Activated naive CD4-positive, alpha-beta T cell treated with anti-CD3 and anti-CD28 coated beads, Interleukin-2, amount 50 U/mL, for 72 hours (primary cell): ENCODE measurements at regions not wholly inside any gene's neighbourhood (a gene's known extent, or its start where the extent isn't known, plus 50 kb on each side); places are given as distances from the start of the nearest gene placed in this dataset.
"Not testable (repeated sequence)": the region's sequence is repeated elsewhere in the genome, so short reads cannot be mapped to it uniquely, and the experiment has no call there.

Experiments used
- ATAC-seq, 2 donors: fragments of 150-1000 bp; cut with Tn5 transposase; 2 replicates each; pipeline ENCODE4 v1.10.0; 2021; ENCODE audit warnings: mild to moderate bottlenecking in 2 of 2, moderate library complexity in 2 of 2
- DNase-seq, 2 donors: peaks; one replicate each; pipeline ENCODE4 v3.0.0; 2021 to 2022; ENCODE audit warnings: low spot score in 2 of 2
- H3K27ac Mint-ChIP-seq, 2 donors: one replicate each; pipeline ENCODE4 v1.8.0; 2022; ENCODE audit warnings: mild to moderate bottlenecking in 2 of 2, mixed read lengths in 2 of 2
- H3K36me3 Mint-ChIP-seq, 2 donors: one replicate each; pipeline ENCODE4 v1.8.0; 2022; ENCODE audit warnings: mixed read lengths in 2 of 2
- H3K9me3 Mint-ChIP-seq, 2 donors: one replicate each; pipeline ENCODE4 v1.8.0; 2022; ENCODE audit warnings: mixed read lengths in 2 of 2

GRCh38 chr9:41075671-41076070 lies 52.8 kb downstream of the FOXD4L6 start:
- peaks cover 0 to 13% of the 10 kb centered on the region in 2 donors for H3K36me3 Mint-ChIP-seq
- H3K9me3 Mint-ChIP-seq, DNase-seq, ATAC-seq, H3K27ac Mint-ChIP-seq: not testable (repeated sequence)

DNA sequence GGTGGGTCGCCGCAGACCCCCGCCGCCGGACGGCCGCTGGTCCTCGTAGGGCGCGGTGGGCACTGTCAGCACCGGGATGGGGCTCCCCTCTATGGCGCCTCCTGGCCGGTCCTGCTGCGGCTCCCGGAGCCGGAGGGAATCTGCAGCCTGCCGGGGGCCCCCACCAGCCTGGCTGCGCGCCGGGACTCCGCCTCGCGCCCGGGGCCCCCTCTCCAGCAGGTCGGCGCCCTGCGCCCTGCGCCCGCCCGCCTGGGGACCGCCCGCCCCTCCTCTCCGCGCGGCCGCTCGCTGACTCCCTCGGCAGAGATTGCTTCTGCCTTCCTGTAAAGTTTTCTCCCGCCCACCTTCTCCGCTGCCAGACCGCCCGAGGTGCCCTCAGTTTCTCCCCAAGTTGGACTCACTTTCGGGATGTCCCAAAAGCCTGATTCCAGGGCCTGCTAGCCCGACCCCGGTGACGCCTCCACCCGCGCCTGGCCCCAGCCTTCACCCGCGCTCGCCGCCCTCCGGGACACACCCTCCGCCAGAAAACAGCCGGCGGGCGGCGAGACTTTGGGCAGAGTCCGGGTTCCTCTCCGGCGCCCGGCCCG lies 54.0 kb downstream of the FOXD4L6 start:
- not testable (repeated sequence) for H3K9me3 Mint-ChIP-seq, H3K27ac Mint-ChIP-seq
- peaks cover 0 to 13% of the 10 kb centered on the region in 2 donors for H3K36me3 Mint-ChIP-seq
- DNase-seq: peak in 1 of 2 donors; percentile 34
- peak; percentile 29 to 79 for ATAC-seq

DNA sequence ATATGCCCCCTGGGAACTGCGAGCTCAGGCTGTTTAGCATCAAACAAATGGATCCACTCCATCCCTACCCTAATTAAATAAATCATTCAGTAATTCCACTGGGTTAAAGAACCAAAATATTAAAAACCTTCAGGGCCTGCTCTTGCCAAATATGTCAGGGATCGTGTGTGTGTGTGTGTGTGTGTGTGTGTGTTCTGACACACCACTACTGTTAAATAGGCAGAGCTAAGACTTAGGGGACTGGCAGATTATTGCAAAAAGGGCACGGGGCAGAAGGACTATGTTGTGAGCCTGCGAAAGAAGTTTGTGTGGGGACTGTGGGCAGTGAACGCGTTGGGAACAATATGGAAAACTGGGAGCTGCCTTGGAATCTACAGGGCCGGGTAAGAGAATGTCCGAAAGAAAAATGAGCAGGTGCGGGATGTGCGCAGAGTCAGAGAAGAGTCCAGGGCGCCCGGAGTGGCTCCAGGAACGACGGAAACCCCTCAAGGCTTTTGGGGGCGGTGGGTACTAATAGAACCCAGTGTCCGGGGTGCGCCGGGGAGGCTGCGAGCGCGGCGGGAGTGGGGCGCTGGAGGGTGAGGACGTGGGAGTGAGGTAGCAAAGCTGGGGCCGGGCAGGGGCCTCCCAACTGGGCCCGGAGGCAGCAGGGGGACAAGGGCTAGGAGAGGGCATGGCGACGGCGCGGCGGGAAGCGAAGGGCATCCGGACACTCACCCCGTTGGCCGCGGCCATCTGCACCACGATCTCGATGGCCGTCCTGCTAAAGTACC lies 54.8 kb downstream of the FOXD4L6 start:
- ATAC-seq: peak in 1 of 2 donors; percentile 12
- H3K9me3 Mint-ChIP-seq, DNase-seq, H3K27ac Mint-ChIP-seq: not testable (repeated sequence)
- peaks cover 0 to 13% of the 10 kb centered on the region in 2 donors for H3K36me3 Mint-ChIP-seq

- DNase-seq, H3K36me3 Mint-ChIP-seq, H3K27ac Mint-ChIP-seq, H3K9me3 Mint-ChIP-seq: not testable (repeated sequence)
- peak; percentile 89 to 92 for ATAC-seq
These were observed 64.2 kb downstream of the FOXD4L6 start for GRCh38 chr9:41064125-41064795.

DNA sequence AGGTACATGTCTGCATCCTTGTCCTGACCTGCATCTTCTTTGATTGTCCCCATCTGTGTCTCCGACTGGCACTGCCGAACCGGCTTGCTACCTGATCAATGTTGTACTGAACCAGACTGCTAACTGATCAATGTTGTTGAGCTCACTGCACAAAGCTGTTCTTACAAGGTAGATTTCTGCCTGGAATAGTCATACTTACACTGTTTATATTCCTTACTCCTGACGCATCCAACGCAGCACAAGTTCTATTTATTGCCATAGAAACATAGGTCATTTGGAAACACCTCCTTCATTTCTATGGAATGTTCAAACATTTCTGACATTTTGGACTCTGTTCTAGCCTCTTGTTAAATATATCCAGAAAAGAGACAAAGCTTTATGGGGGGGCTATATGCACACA lies 65.2 kb downstream of the FOXD4L6 start:
- not testable (repeated sequence) for DNase-seq, H3K36me3 Mint-ChIP-seq, H3K27ac Mint-ChIP-seq

GRCh38 chr9:41059603-41060002 lies 68.9 kb downstream of the FOXD4L6 start:
- DNase-seq, H3K36me3 Mint-ChIP-seq, H3K27ac Mint-ChIP-seq, H3K9me3 Mint-ChIP-seq, ATAC-seq: not testable (repeated sequence)

More for the DNA sequence above, 65.2 kb downstream of the FOXD4L6 start:
- H3K9me3 Mint-ChIP-seq, ATAC-seq: not testable (repeated sequence)

DNA sequence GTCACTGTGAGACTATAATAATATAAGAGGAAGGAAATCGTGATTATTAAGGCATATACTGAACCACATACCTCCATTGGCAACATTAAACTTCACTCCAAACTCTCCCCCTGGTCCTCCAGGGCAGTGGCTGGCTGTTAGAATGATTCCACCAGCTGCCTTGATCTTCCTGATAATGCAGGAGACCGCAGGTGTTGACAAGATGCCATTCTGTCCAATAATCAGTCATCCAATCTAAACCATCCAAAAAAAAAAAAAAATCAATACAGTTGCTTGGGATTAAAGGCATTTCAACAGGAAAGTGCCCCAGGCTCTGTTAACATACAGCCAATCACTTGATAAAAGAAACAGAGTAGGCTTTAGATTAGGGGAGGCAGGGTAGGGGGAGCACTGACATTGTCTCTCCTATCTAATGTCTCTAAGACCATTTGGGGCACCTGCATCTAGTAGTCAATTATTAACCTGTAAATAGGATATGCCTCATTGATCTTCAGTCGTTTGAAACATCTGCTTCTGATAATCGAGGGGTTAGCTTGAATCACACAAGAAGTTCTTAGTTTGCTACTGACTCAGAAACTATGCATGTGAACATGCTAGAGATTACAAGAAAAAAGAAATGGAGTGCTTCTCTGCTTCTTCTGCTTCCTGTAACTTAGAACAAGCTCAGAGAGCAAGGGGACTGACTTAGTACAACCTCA lies 74.7 kb downstream of the FOXD4L6 start:
- H3K36me3 Mint-ChIP-seq, ATAC-seq, H3K9me3 Mint-ChIP-seq, DNase-seq, H3K27ac Mint-ChIP-seq: not testable (repeated sequence)

DNA sequence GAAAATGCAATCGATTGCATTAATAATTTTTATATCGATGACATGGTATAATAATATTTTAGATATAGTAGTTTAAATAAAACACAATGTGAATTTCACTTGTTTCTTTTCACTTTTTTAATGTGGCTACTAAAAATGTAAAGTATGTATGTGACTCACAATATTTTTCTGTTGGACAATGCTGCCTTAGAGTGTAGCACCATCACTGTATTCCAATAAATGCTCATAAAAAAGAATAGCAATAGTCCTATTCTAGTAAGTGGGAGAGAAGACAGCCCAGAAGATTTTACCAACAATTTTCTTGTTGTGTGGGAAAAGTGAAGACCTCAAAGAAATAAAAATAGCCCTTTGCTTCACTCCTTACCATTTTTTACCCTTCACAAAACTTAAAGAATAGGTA lies 79.8 kb downstream of the FOXD4L6 start:
- H3K36me3 Mint-ChIP-seq, ATAC-seq, DNase-seq, H3K9me3 Mint-ChIP-seq, H3K27ac Mint-ChIP-seq: not testable (repeated sequence)

DNA sequence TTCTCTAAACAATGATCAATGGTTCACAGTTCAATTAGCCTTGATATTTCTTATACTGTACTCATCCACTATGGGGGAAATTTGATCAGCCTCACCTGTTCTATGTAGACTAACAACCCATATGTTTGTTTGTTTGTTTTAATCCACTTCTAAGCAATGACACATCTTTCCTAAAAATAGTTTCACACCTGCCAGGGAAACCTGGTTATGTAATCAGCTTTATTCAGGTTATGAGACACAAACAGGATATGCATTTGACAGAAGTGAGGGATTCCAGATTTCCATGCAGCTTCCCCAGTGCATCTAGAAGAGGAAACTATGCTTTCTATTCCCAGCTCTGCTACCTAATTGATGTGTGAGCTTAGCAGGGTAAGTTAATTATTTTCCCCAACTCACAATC lies 80.7 kb downstream of the FOXD4L6 start:
- ATAC-seq, H3K27ac Mint-ChIP-seq, H3K9me3 Mint-ChIP-seq, DNase-seq: not testable (repeated sequence)
- H3K36me3 Mint-ChIP-seq: peaks cover 0 to 10% of the 10 kb centered on the region in 2 donors

DNA sequence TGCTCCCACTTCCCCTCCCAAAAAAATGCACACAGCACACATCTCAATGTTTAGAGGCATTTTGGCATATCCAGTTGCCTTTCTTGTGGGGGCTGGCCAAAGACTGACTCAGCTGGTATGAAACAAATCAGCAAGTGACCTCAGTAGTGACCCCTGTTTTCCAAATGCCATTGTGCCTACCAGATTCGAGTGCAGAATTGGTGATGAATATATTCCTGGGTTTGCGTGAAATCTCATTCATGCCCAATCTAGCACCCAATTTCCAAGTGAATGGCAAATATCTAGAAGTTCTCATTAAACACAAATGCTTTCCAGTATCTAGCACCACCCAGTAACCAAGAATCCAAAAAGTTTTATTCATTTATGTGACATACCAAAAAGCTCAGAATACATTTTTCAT lies 83.6 kb downstream of the FOXD4L6 start:
- not testable (repeated sequence) for DNase-seq, ATAC-seq, H3K9me3 Mint-ChIP-seq, H3K27ac Mint-ChIP-seq
- peaks cover 0 to 12% of the 10 kb centered on the region in 2 donors for H3K36me3 Mint-ChIP-seq

- not testable (repeated sequence) for H3K9me3 Mint-ChIP-seq, H3K27ac Mint-ChIP-seq, DNase-seq, ATAC-seq
- H3K36me3 Mint-ChIP-seq: peaks cover 0 to 15% of the 10 kb centered on the region in 2 donors
These were observed 85.0 kb downstream of the FOXD4L6 start for GRCh38 chr9:41043433-41043832.

- H3K36me3 Mint-ChIP-seq: peaks cover 0 to 15% of the 10 kb centered on the region in 2 donors
- not testable (repeated sequence) for H3K27ac Mint-ChIP-seq, ATAC-seq, DNase-seq, H3K9me3 Mint-ChIP-seq
These were observed 86.4 kb downstream of the FOXD4L6 start for GRCh38 chr9:41042111-41042510.

DNA sequence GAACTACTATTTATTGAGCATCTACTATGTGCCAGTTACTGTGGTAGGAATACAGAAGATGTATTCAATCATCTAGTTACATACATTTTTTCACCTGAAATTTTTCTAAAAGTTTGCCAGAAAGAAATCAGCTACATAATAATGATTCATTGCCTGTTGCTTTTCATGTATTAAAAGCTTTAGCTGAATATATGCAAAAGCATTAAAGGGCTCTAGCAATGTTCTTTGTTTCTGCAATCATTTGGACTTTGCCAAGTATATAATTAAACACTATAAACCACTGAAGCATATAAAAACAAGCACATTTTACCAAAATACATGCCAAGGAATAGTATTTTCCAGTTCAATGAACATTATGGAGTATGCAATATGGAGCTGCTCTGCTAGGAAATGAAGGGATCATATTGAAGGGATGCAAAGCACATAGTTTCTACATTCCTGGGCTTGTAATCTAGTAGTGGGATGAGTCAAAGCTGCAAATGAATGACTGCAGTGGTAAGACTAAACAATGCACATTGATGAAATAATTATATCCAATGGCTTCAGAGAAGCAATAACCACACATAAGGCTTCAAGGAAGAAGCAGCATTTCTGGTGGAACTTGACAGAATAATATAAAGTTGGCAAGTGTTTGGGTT lies 87.7 kb downstream of the FOXD4L6 start:
- H3K27ac Mint-ChIP-seq, H3K9me3 Mint-ChIP-seq, DNase-seq, ATAC-seq: not testable (repeated sequence)
- H3K36me3 Mint-ChIP-seq: peaks cover 0 to 15% of the 10 kb centered on the region in 2 donors

DNA sequence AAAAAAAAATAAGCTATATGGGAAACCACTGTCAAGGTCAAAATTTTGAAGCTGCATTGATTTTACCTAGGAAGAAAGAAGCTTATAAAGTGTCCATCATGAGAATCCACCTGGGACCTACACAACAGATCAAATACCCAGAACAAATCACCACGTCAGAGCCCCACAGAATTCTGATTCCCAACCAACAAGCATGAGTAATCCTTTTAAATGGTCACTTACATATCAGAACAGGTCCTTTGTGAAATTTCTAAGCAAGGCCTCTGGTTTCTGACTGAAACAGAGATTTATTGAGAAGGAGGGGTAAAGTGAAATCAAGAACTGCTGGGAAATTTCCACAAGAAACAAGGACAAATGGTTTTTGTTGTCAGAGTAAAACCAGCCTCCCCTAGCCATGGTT lies 93.2 kb downstream of the FOXD4L6 start:
- not testable (repeated sequence) for H3K9me3 Mint-ChIP-seq, H3K36me3 Mint-ChIP-seq, ATAC-seq, H3K27ac Mint-ChIP-seq, DNase-seq

GRCh38 chr9:41034699-41035197 lies 93.7 kb downstream of the FOXD4L6 start:
- H3K27ac Mint-ChIP-seq, H3K36me3 Mint-ChIP-seq, DNase-seq, H3K9me3 Mint-ChIP-seq, ATAC-seq: not testable (repeated sequence)

DNA sequence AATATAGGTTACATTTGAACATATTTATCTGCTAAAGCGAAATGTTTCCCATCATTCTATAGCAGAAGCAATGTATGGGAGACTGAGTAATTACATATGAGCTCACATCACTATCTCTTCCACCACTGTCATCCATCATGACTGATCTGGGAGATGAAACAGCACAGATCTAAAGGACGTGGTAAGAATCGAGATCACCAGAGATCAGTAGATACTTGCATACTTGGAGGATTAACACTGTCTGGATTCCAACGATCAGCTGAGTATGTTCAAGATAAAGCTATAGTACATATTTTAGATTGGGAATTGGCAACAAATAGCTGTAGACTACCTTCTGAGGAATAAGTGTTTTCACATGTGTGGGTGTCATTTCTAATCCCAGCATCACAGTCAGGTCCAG lies 94.6 kb downstream of the FOXD4L6 start:
- not testable (repeated sequence) for H3K36me3 Mint-ChIP-seq, H3K27ac Mint-ChIP-seq, DNase-seq, H3K9me3 Mint-ChIP-seq
- ATAC-seq: peak in 1 of 2 donors; percentile 36
